ENCODE measurements at regions not wholly inside any gene's neighbourhood (a gene's known extent, or its start where the extent isn't known, plus 50 kb on each side); places are given as distances from the start of the nearest gene placed in this dataset.

- TF ChIP-seq EZH2phosphoT487 (IDR thresholded peaks at IDR 0.05; ENCODE audit: insufficient read depth, low read depth) (no peak), EZH2 (IDR thresholded peaks at IDR 0.05; ENCODE audit: insufficient read depth, poor library complexity, severe bottlenecking) (no peak)
Measured at GRCh38 chr13:87536499-87536898, 134.7 kb upstream of the SLITRK5 start.

Measured in GM23248 (cell line).